H1 (cell line): ENCODE measurements at regions not wholly inside any gene's neighbourhood (a gene's known extent, or its start where the extent isn't known, plus 50 kb on each side); places are given as distances from the start of the nearest gene placed in this dataset.

Source experiments
- CTCF ChIA-PET: fragments of 300-600 bp; sonication (Branson Sonifier 250); formaldehyde crosslinking; loops from one replicate; lab custom pipeline; 2021; ENCODE audit not compliant: partially characterized antibody; lab: Charles Lee
- POLR2A ChIA-PET: fragments of 300-600 bp; sonication (Branson Sonifier 250); formaldehyde crosslinking; loops from one replicate; lab custom pipeline; 2021; ENCODE audit warnings: inconsistent platforms; ENCODE audit not compliant: partially characterized antibody; lab: Charles Lee
- DNase-seq, 2 experiments: peaks; one replicate each; pipeline versions ENCODE4 v3.0.0 to v3.0.0-alpha.2; 2010 to 2022; ENCODE audit warnings: low spot score in 2 of 2, low read depth in 1 of 2, mixed read lengths in 1 of 2
- FAIRE-seq: peaks from 2 replicates; lab custom pipeline; 2011; peaks lifted over from hg19 to GRCh38; lab: Jason Lieb, UNC
- H2AFZ ChIP-seq: 2 replicates; pipeline ENCODE4 v1.8.1; 2012; ENCODE audit warnings: low read length, inconsistent platforms
- H2AK5ac ChIP-seq: 2 replicates; pipeline ENCODE4 v1.6.1; 2013; ENCODE audit warnings: low read depth, low read length
- H2BK120ac ChIP-seq: replicated peaks from 2 replicates; pipeline ENCODE3; 2013; ENCODE audit warnings: low read depth, low read length, inconsistent platforms
- H2BK12ac ChIP-seq: 2 replicates; pipeline ENCODE4 v1.6.1; 2013; ENCODE audit warnings: low read depth, low read length
- H2BK15ac ChIP-seq: 2 replicates; pipeline ENCODE4 v1.6.1; 2013; ENCODE audit warnings: low read length
- H2BK20ac ChIP-seq: 2 replicates; pipeline ENCODE4 v1.6.1; 2013; ENCODE audit warnings: low read length
- H2BK5ac ChIP-seq: 2 replicates; pipeline ENCODE4 v1.6.1; 2013; ENCODE audit warnings: low read depth, low read length
- H3K14ac ChIP-seq: 2 replicates; pipeline ENCODE4 v1.6.1; 2013; ENCODE audit warnings: inconsistent platforms; ENCODE audit not compliant: insufficient read length
- H3K18ac ChIP-seq: 2 replicates; pipeline ENCODE4 v1.6.1; 2013; ENCODE audit warnings: low read length; ENCODE audit errors: extremely low read depth
- H3K23ac ChIP-seq: 2 replicates; pipeline ENCODE4 v1.6.1; 2013; ENCODE audit warnings: inconsistent platforms; ENCODE audit not compliant: insufficient read length
- H3K23me2 ChIP-seq: 2 replicates; pipeline ENCODE4 v1.6.1; 2013; ENCODE audit warnings: low read depth, low read length
- H3K27ac ChIP-seq: 2 replicates; pipeline ENCODE4 v1.6.1; 2011; ENCODE audit warnings: low read depth, low read length, inconsistent platforms
- H3K27me3 ChIP-seq, 4 experiments: replicated peaks in 1 of 4; 1 replicate in 1 of 4; 2 replicates in 3 of 4; pipeline versions ENCODE4 v1.6.1 to v1.8.1; 2011 to 2013; ENCODE audit warnings: low read length in 3 of 4, mild to moderate bottlenecking in 3 of 4, inconsistent platforms in 2 of 4, mixed read lengths in 2 of 4, moderate library complexity in 1 of 4; ENCODE audit not compliant: control insufficient read depth in 3 of 4, insufficient read depth in 3 of 4; ENCODE audit errors: extremely low read depth in 1 of 4
- H3K36me3 ChIP-seq, 4 experiments: 2 replicates each; pipeline versions ENCODE4 v1.6.1 to v1.8.1; 2011 to 2013; ENCODE audit warnings: mild to moderate bottlenecking in 4 of 4, low read length in 3 of 4, moderate library complexity in 2 of 4, control low read depth in 1 of 4, inconsistent platforms in 1 of 4; ENCODE audit not compliant: insufficient read depth in 4 of 4, control insufficient read depth in 2 of 4
- H3K4ac ChIP-seq: replicated peaks from 2 replicates; pipeline ENCODE3; 2013; ENCODE audit warnings: low read length, low read depth, mixed read lengths, inconsistent platforms; ENCODE audit not compliant: insufficient read length
- H3K4me1 ChIP-seq, 4 experiments: replicated peaks in 1 of 4; 1 replicate in 1 of 4; 2 replicates in 3 of 4; pipeline versions ENCODE4 v1.6.1 to v1.8.1; 2011 to 2013; ENCODE audit warnings: low read length in 3 of 4, inconsistent platforms in 2 of 4, mixed read lengths in 1 of 4; ENCODE audit not compliant: insufficient read depth in 4 of 4, control insufficient read depth in 3 of 4
- H3K4me2 ChIP-seq, 2 experiments: 2 replicates each; pipeline versions ENCODE4 v1.6.1 to v1.8.1; 2011 to 2013; ENCODE audit warnings: low read depth in 2 of 2, low read length in 2 of 2, control low read depth in 1 of 2, inconsistent platforms in 1 of 2, mild to moderate bottlenecking in 1 of 2; ENCODE audit not compliant: insufficient read depth in 1 of 2
- H3K4me3 ChIP-seq, 4 experiments: fragments of 200-600, 300-600 bp in 1 of 4; sonication (generic), shearing (Covaris generic), sonication (Bioruptor Twin) in 1 of 4; 2 replicates each; pipeline versions ENCODE4 v1.5.1 to v1.8.1; 2011 to 2016; ENCODE audit warnings: low read length in 4 of 4, low read depth in 3 of 4, control low read depth in 2 of 4, inconsistent platforms in 2 of 4, mild to moderate bottlenecking in 2 of 4, mixed read lengths in 1 of 4, moderate library complexity in 1 of 4; ENCODE audit not compliant: insufficient read depth in 2 of 4; ENCODE audit errors: extremely low read depth in 1 of 4
- H3K56ac ChIP-seq: replicated peaks from 2 replicates; pipeline ENCODE3; 2013; ENCODE audit warnings: low read depth, mild to moderate bottlenecking, mixed read lengths, low read length, inconsistent platforms; ENCODE audit not compliant: insufficient read length
- H3K79me1 ChIP-seq: 2 replicates; pipeline ENCODE4 v1.6.1; 2013; ENCODE audit warnings: low read depth, low read length, control low read depth
- H3K79me2 ChIP-seq, 2 experiments: 2 replicates each; pipeline versions ENCODE4 v1.6.1 to v1.8.1; 2012 to 2013; ENCODE audit warnings: low read length in 2 of 2, mild to moderate bottlenecking in 2 of 2, inconsistent platforms in 1 of 2; ENCODE audit not compliant: insufficient read depth in 2 of 2, control insufficient read depth in 1 of 2
- H3K9ac ChIP-seq, 4 experiments: replicated peaks in 1 of 4; 1 replicate in 1 of 4; 2 replicates in 3 of 4; pipeline versions ENCODE4 v1.6.1 to v1.8.1; 2011 to 2013; ENCODE audit warnings: low read depth in 3 of 4, low read length in 3 of 4, control low read depth in 2 of 4, mild to moderate bottlenecking in 2 of 4, moderate library complexity in 2 of 4, inconsistent platforms in 1 of 4; ENCODE audit errors: extremely low read depth in 1 of 4
- H3K9me3 ChIP-seq, 2 experiments: 2 replicates each; pipeline versions ENCODE4 v1.6.1 to v1.8.1; 2012 to 2013; ENCODE audit warnings: mild to moderate bottlenecking in 2 of 2, moderate library complexity in 2 of 2, control low read depth in 1 of 2, inconsistent platforms in 1 of 2, low read depth in 1 of 2, low read length in 1 of 2, mixed read lengths in 1 of 2; ENCODE audit not compliant: insufficient read depth in 2 of 2
- H4K20me1 ChIP-seq, 2 experiments: replicated peaks in 1 of 2; 2 replicates each; pipeline versions ENCODE3 to v1.8.1; 2011 to 2013; ENCODE audit warnings: inconsistent platforms in 2 of 2, low read length in 2 of 2, mild to moderate bottlenecking in 1 of 2; ENCODE audit not compliant: insufficient read depth in 2 of 2, control insufficient read depth in 1 of 2
- H4K5ac ChIP-seq: 2 replicates; pipeline ENCODE4 v1.6.1; 2013; ENCODE audit warnings: low read length, low read depth, mixed read lengths, inconsistent platforms; ENCODE audit not compliant: insufficient read length
- H4K8ac ChIP-seq: 2 replicates; pipeline ENCODE4 v1.8.0; 2013; ENCODE audit warnings: mild to moderate bottlenecking, moderate library complexity, low read length, inconsistent platforms; ENCODE audit not compliant: insufficient read depth; ENCODE audit errors: extremely low read depth
- H4K91ac ChIP-seq: replicated peaks from 2 replicates; pipeline ENCODE3; 2013; ENCODE audit warnings: low read length, mixed read lengths, inconsistent platforms; ENCODE audit not compliant: insufficient read length
- ASH2L ChIP-seq: fragments of 200-600, 300-600 bp; sonication (generic); IDR thresholded peaks from one replicate; pipeline ENCODE4 v1.7.1; 2017; ENCODE audit warnings: low read length
- BRCA1 ChIP-seq: IDR thresholded peaks from 2 replicates; pipeline ENCODE4 v1.6.1; 2012; ENCODE audit warnings: low read depth, low read length, improper control_type of control experiment
- JUN ChIP-seq: IDR thresholded peaks from 2 replicates; pipeline ENCODE4 v1.6.1; 2011; ENCODE audit warnings: low read depth, mild to moderate bottlenecking, improper control_type of control experiment, low read length
- RBBP5 ChIP-seq: IDR thresholded peaks from 2 replicates; pipeline ENCODE4 v1.7.1; 2012; ENCODE audit warnings: low read depth, mild to moderate bottlenecking, inconsistent platforms, low read length, moderate library complexity, borderline replicate concordance
- SP1 ChIP-seq: IDR thresholded peaks from 2 replicates; pipeline ENCODE4 v1.6.1; 2011; ENCODE audit warnings: low read depth, low read length
- TEAD4 ChIP-seq: IDR thresholded peaks from 2 replicates; pipeline ENCODE4 v1.6.1; 2012; ENCODE audit warnings: low read depth, low read length, inconsistent platforms, mixed read lengths
- YY1 ChIP-seq: IDR thresholded peaks from 2 replicates; pipeline ENCODE4 v1.6.1; 2011; ENCODE audit warnings: low read depth, mild to moderate bottlenecking, low read length
- WGBS, 2 experiments: shearing (Covaris generic) in 1 of 2; methylation state at CpG; one replicate each; pipeline versions ENCODE4 v1.1.6 to v1.1.7; 2013 to 2015; ENCODE audit warnings: low lambda C conversion rate in 2 of 2, mixed read lengths in 2 of 2, inconsistent platforms in 1 of 2, low coverage in 1 of 2, missing lambda C conversion rate in 1 of 2; ENCODE audit not compliant: insufficient replicate concordance in 2 of 2, insufficient coverage in 1 of 2, insufficient read length in 1 of 2; ENCODE audit errors: extremely low coverage in 1 of 2, missing lambda C conversion rate in 1 of 2; 5-methylcytosine and 5-hydroxymethylcytosine counted together

DNA sequence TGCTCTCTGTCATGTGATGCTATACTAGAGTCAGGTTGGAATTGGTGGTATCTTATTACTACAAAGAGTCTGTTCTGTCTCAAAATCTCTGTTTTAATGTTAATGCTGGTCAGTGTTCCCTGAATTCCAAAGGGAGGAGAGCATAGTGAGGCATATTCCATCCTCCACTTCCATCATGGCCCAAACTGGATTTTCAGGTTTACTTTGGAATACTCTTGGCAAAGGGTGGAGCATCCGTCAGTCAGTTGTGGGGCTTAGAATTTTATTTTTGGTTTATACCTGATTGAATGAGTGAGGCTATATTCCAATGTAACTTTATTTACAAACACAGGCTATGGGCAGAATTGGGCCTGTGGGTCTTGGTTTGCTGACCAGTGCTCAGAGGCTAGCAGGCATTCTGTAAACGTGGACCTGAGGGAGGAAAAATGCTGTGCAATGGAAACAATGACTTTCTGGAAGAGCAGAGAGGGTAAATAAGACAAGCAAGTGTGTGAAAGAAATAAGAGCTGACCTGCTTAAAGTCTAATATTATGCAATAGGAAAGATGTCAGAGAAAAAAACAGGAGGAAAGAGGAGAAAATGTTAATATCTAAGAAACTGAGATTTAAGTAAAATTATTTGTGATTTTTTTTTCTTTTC, 106.2 kb upstream of the CLINT1 start:
- Histone ChIP-seq H3K23me2 (no peaks in the 10 kb centered on the region; the same call in 1 of the 2 replicates), H3K79me2 (no peaks in the 10 kb centered on the region), H2AK5ac (no peak overlapping the region), H3K27me3 (no peaks in the 10 kb centered on the region), H3K4me2 (peak overlapping the region; percentile 36 to 64; a peak in 3 of 4 replicates), H2BK15ac (no peak overlapping the region), H3K18ac (peak overlapping the region; percentile 85; the same call in 1 of the 2 replicates), H2BK5ac (peak overlapping the region; percentile 91; the same call in 1 of the 2 replicates), H3K23ac (no peak overlapping the region), H3K9ac (no peak overlapping the region), H2BK20ac (peak overlapping the region; percentile 87; the same call in 1 of the 2 replicates), H4K8ac (no peak overlapping the region), H4K20me1 (no peaks in the 10 kb centered on the region), H3K4me1 (peaks cover 0 to 24% (median 7%) of the 10 kb centered on the region in 4 experiments; a peak in 6 of 7 replicates), H2BK12ac (peak overlapping the region; percentile 77; the same call in 1 of the 2 replicates), H3K56ac (no peak overlapping the region), H3K79me1 (no peaks in the 10 kb centered on the region), H3K9me3 (no peaks in the 10 kb centered on the region), H3K36me3 (no peaks in the 10 kb centered on the region), H3K14ac (no peak overlapping the region), H3K4ac (no peak overlapping the region), H2BK120ac (peak overlapping the region; percentile 77), H3K27ac (no peak overlapping the region), H2AFZ (no peak overlapping the region), H4K5ac (peak overlapping the region; percentile 64), H3K4me3 (peak overlapping the region in 1 of 4 experiments; percentile 10; a peak in 1 of 8 replicates), H4K91ac (no peak overlapping the region)
- FAIRE-seq (no peak), DNase-seq (no peak)
- TF ChIP-seq ASH2L (peak; percentile 67), JUN (no peak), TEAD4 (0 out of 2 replicates have a peak, but pooled peaks have one; percentile 10), SP1 (peak; percentile 68), YY1 (no peak), RBBP5 (peak; percentile 49; the same call in 1 of the 2 replicates), BRCA1 (no peak)
- POLR2A ChIA-PET: interaction anchor here (3.2 kb wide), 1 partner anchor 15 kb away, joined by 18 read pairs; no protein-coding TSS in a partner anchor
- CTCF ChIA-PET: interaction anchor here (3.5 to 9.4 kb wide), 2 partner anchors 15 to 31 kb away, joined by 21 to 79 read pairs; no protein-coding TSS in a partner anchor
- WGBS, 2 experiments: 42% methylated on average over 2 of the region's 2 CpGs; no CpG with 5 or more reads in 1 of the 2 experiments
